OCI-LY3 (cell line): ENCODE measurements at regions not wholly inside any gene's neighbourhood (a gene's known extent, or its start where the extent isn't known, plus 50 kb on each side); places are given as distances from the start of the nearest gene placed in this dataset.

Experiments used
- H2AFZ ChIP-seq: fragments of 200-600, 300-600 bp; shearing (Covaris generic); 2 replicates; pipeline ENCODE4 v1.6.0; 2014; ENCODE audit warnings: antibody characterized with exemption, low read depth, low read length
- H3K27ac ChIP-seq: fragments of 200-600, 300-600 bp; sonication (generic); 2 replicates; pipeline ENCODE4 v1.5.1; 2014; ENCODE audit warnings: mild to moderate bottlenecking, low read length, moderate library complexity, mixed read lengths
- H3K27me3 ChIP-seq: fragments of 200-600, 300-600 bp; sonication (generic); 2 replicates; pipeline ENCODE4 v1.6.1; 2014; ENCODE audit warnings: low read depth, low read length, mixed read lengths
- H3K36me3 ChIP-seq: fragments of 200-600, 300-600 bp; sonication (generic); replicated peaks from 2 replicates; pipeline ENCODE3; 2014; ENCODE audit warnings: low read depth, low read length, mixed read lengths
- H3K4me1 ChIP-seq: fragments of 300-600, 200-600 bp; sonication (generic); 2 replicates; pipeline ENCODE4 v1.6.1; 2014; ENCODE audit warnings: low read length, mixed read lengths
- H3K4me2 ChIP-seq: fragments of 200-600, 300-600 bp; sonication (generic); 2 replicates; pipeline ENCODE4 v1.6.1; 2014; ENCODE audit warnings: low read length, mixed read lengths
- H3K4me3 ChIP-seq: fragments of 300-600, 200-600 bp; sonication (generic); 2 replicates; pipeline ENCODE4 v1.5.1; 2014; ENCODE audit warnings: antibody characterized with exemption, mild to moderate bottlenecking, low read length, moderate library complexity
- H3K79me2 ChIP-seq: fragments of 300-600, 200-600 bp; shearing (Covaris generic); 2 replicates; pipeline ENCODE4 v1.6.1; 2014; ENCODE audit warnings: mild to moderate bottlenecking, low read length, mixed read lengths
- H3K9ac ChIP-seq: fragments of 300-600, 200-600 bp; shearing (Covaris generic); 2 replicates; pipeline ENCODE4 v1.6.0; 2014; ENCODE audit warnings: mild to moderate bottlenecking, low read length, moderate library complexity
- H3K9me3 ChIP-seq: fragments of 200-600, 300-600 bp; shearing (Covaris generic); 2 replicates; pipeline ENCODE4 v1.6.1; 2014; ENCODE audit warnings: low read length, mixed read lengths; ENCODE audit not compliant: insufficient read depth
- H4K20me1 ChIP-seq: fragments of 200-600, 300-600 bp; sonication (generic); 2 replicates; pipeline ENCODE4 v1.6.1; 2016; ENCODE audit warnings: low read length, mixed read lengths; ENCODE audit not compliant: insufficient read depth
- CTCF ChIP-seq: fragments of 200-600, 300-600 bp; sonication (generic); IDR thresholded peaks from 2 replicates; pipeline ENCODE4 v1.5.1; 2014; ENCODE audit warnings: antibody characterized with exemption, low read length, low read depth
- EZH2phosphoT487 ChIP-seq: fragments of 200-600 bp; shearing (Covaris generic); IDR thresholded peaks from 2 replicates; pipeline ENCODE4 v1.6.1; 2018; ENCODE audit warnings: antibody characterized with exemption, mixed run types, low read depth

DNA sequence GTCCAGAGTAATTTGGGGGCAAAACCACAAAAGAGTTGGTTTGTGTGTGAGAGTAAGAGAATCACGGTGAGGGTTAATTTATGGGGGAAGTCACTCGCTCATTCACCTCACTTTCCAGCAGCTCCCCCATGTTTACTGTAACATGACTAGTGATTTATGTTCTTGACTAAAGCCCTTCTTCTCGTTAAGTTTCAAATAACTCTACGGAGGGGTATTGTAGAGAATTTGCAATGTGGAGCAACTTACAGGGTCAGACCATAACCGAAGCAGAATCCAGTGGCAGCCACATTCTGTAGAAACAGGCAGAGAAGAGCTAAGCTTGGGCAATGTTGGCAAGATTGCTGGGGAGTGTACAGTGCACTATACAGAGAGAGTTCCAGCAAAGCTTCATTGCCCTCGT is 760.6 kb downstream of the IRX1 start:
- H3K4me1 ChIP-seq = no peaks in the 10 kb centered on the region
- no peak overlapping the region for H2AFZ ChIP-seq
- H4K20me1 ChIP-seq = no peaks in the 10 kb centered on the region
- H3K4me3 ChIP-seq = no peak overlapping the region
- no peaks in the 10 kb centered on the region for H3K27me3 ChIP-seq
- H3K9me3 ChIP-seq = no peaks in the 10 kb centered on the region
- no peak overlapping the region for H3K9ac ChIP-seq
- TF ChIP-seq CTCF (no peak), EZH2phosphoT487 (no peak)
- no peak overlapping the region for H3K27ac ChIP-seq
- no peak overlapping the region for H3K4me2 ChIP-seq
- no peaks in the 10 kb centered on the region for H3K36me3 ChIP-seq
- no peaks in the 10 kb centered on the region for H3K79me2 ChIP-seq

GRCh38 chr5:4359847-4360246 is 764.2 kb downstream of the IRX1 start:
- H3K9me3 ChIP-seq = no peaks in the 10 kb centered on the region
- no peaks in the 10 kb centered on the region for H3K36me3 ChIP-seq
- no peaks in the 10 kb centered on the region for H3K27me3 ChIP-seq
- H4K20me1 ChIP-seq = no peaks in the 10 kb centered on the region
- TF ChIP-seq EZH2phosphoT487 (no peak), CTCF (no peak)
- no peak overlapping the region for H2AFZ ChIP-seq
- no peaks in the 10 kb centered on the region for H3K79me2 ChIP-seq
- peaks cover 4% of the 10 kb centered on the region; the same call in 1 of the 2 replicates for H3K4me1 ChIP-seq
- H3K9ac ChIP-seq = no peak overlapping the region
- no peak overlapping the region for H3K4me3 ChIP-seq
- no peak overlapping the region for H3K27ac ChIP-seq
- no peak overlapping the region for H3K4me2 ChIP-seq

DNA sequence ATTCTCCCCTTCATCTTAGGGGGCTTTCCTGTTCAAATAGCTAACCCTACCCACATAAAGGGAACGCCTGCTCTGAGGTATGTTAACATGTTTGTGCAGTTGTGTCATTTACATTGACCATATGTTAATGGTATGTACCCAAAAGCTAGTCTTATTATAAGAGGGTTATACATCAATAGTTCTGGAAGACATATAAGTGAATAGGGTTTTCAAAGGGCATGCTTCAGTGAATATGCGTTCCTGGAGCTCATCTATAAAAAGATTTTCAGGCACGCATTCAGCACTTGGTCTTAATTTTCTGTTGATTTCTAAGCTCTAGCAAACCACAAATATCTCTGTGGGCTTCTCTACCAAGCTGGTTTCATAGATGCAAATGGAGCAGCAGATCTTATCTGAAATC is 766.1 kb downstream of the IRX1 start:
- Histone ChIP-seq H3K27ac (no peak overlapping the region), H3K9ac (no peak overlapping the region), H2AFZ (no peak overlapping the region), H4K20me1 (no peaks in the 10 kb centered on the region), H3K27me3 (no peaks in the 10 kb centered on the region), H3K4me2 (no peak overlapping the region), H3K79me2 (no peaks in the 10 kb centered on the region), H3K4me3 (no peak overlapping the region), H3K4me1 (peaks cover 4% of the 10 kb centered on the region; the same call in 1 of the 2 replicates), H3K36me3 (no peaks in the 10 kb centered on the region), H3K9me3 (no peaks in the 10 kb centered on the region)
- TF ChIP-seq EZH2phosphoT487 = no peak

- H3K4me1 ChIP-seq = peaks cover 4% of the 10 kb centered on the region; the same call in 1 of the 2 replicates
- no peak overlapping the region for H3K9ac ChIP-seq
- no peaks in the 10 kb centered on the region for H3K27me3 ChIP-seq
- no peaks in the 10 kb centered on the region for H3K79me2 ChIP-seq
- no peak overlapping the region for H3K4me2 ChIP-seq
- H3K4me3 ChIP-seq = no peak overlapping the region
- no peak for TF ChIP-seq CTCF
- TF ChIP-seq EZH2phosphoT487 = no peak
- no peaks in the 10 kb centered on the region for H3K9me3 ChIP-seq
- no peak overlapping the region for H2AFZ ChIP-seq
- H3K27ac ChIP-seq = no peak overlapping the region
- no peaks in the 10 kb centered on the region for H3K36me3 ChIP-seq
- no peaks in the 10 kb centered on the region for H4K20me1 ChIP-seq
Measured at GRCh38 chr5:4362411-4362810, 766.8 kb downstream of the IRX1 start.

GRCh38 chr5:4363045-4363444 is 767.4 kb downstream of the IRX1 start:
- TF ChIP-seq CTCF (no peak), EZH2phosphoT487 (no peak)
- Histone ChIP-seq H3K27me3 (no peaks in the 10 kb centered on the region), H2AFZ (no peak overlapping the region), H3K27ac (no peak overlapping the region), H3K4me2 (no peak overlapping the region), H3K9me3 (no peaks in the 10 kb centered on the region), H3K36me3 (no peaks in the 10 kb centered on the region), H3K79me2 (no peaks in the 10 kb centered on the region), H3K4me1 (peaks cover 4% of the 10 kb centered on the region; the same call in 1 of the 2 replicates), H3K9ac (no peak overlapping the region), H3K4me3 (no peak overlapping the region), H4K20me1 (no peaks in the 10 kb centered on the region)
